OCI-LY7 (cell line): ENCODE measurements at regions not wholly inside any gene's neighbourhood (a gene's known extent, or its start where the extent isn't known, plus 50 kb on each side); places are given as distances from the start of the nearest gene placed in this dataset.

Experiments
- CTCF ChIP-seq: fragments of 200-600 bp; sonication (generic); conservative IDR thresholded peaks from 2 replicates; pipeline ENCODE4 v1.5.1; 2014; ENCODE audit warnings: mild to moderate bottlenecking, antibody characterized with exemption, low read length, moderate library complexity, mixed read lengths
- EZH2phosphoT487 ChIP-seq: fragments of 200-600 bp; sonication (generic); IDR thresholded peaks from 2 replicates; pipeline ENCODE4 v1.6.1; 2018; ENCODE audit warnings: low read depth, borderline replicate concordance, mild to moderate bottlenecking, mixed run types, antibody characterized with exemption, low read length, moderate library complexity, mixed read lengths

- TF ChIP-seq CTCF (no peak), EZH2phosphoT487 (no peak)
Observed at GRCh38 chr15:95995375-95996168, 334.9 kb upstream of the NR2F2 start.
